IMR-90 (cell line): ENCODE measurements at regions not wholly inside any gene's neighbourhood (a gene's known extent, or its start where the extent isn't known, plus 50 kb on each side); places are given as distances from the start of the nearest gene placed in this dataset.

Experiments
- ATAC-seq: fragments of 200-7000 bp; cut with Tn5 transposase; 2 replicates; pipeline ENCODE4 v1.9.1; 2020; ENCODE audit warnings: low read depth, mild to moderate bottlenecking, moderate library complexity
- BruUV-seq: library from RNA; stranded (reverse); fragments of 400-500 nt; replicated peaks from 2 replicates; lab custom pipeline; 2021; lab: Mats Ljungman, UMichigan
- CTCF ChIA-PET: fragments of 300-600 bp; formaldehyde crosslinking; extraction: SDS; loops from one replicate; lab custom pipeline; 2021; ENCODE audit warnings: antibody characterized with exemption; lab: Yijun Ruan, JAX
- POLR2A ChIA-PET: fragments of 300-600 bp; sonication (Branson Sonifier 250); formaldehyde crosslinking; loops from one replicate; lab custom pipeline; 2022; ENCODE audit warnings: antibody characterized with exemption; ENCODE audit not compliant: unreplicated experiment; lab: Charles Lee
- DNase-seq: peaks from one replicate; pipeline ENCODE4 v3.0.0; 2013
- H2AFZ ChIP-seq: replicated peaks from 2 replicates; pipeline ENCODE3; 2013; ENCODE audit warnings: low read length, mild to moderate bottlenecking; ENCODE audit not compliant: poor library complexity
- H2AK5ac ChIP-seq: 2 replicates; pipeline ENCODE4 v1.6.1; 2013; ENCODE audit warnings: low read depth, low read length, inconsistent platforms
- H2AK9ac ChIP-seq: replicated peaks from 2 replicates; pipeline ENCODE3; 2013; ENCODE audit warnings: mild to moderate bottlenecking, low read depth, low read length, moderate library complexity; ENCODE audit not compliant: poor library complexity
- H2BK120ac ChIP-seq: 2 replicates; pipeline ENCODE4 v1.6.1; 2013; ENCODE audit warnings: low read depth, low read length, inconsistent platforms
- H2BK15ac ChIP-seq: 3 replicates; pipeline ENCODE4 v1.6.1; 2013; ENCODE audit warnings: low read depth, low read length, inconsistent platforms
- H2BK20ac ChIP-seq: 2 replicates; pipeline ENCODE4 v1.6.1; 2013; ENCODE audit warnings: low read depth, mild to moderate bottlenecking, inconsistent platforms, low read length, moderate library complexity
- H2BK5ac ChIP-seq: 2 replicates; pipeline ENCODE4 v1.6.1; 2013; ENCODE audit warnings: mild to moderate bottlenecking, low read depth, low read length, inconsistent platforms; ENCODE audit not compliant: poor library complexity, severe bottlenecking
- H3K14ac ChIP-seq: replicated peaks from 2 replicates; pipeline ENCODE4 v1.6.1; 2013; ENCODE audit warnings: low read depth, low read length, inconsistent platforms
- H3K18ac ChIP-seq: 2 replicates; pipeline ENCODE4 v1.6.1; 2013; ENCODE audit warnings: low read depth, low read length, control low read depth
- H3K23ac ChIP-seq: 2 replicates; pipeline ENCODE4 v1.6.1; 2013; ENCODE audit warnings: low read depth, low read length, inconsistent platforms
- H3K27ac ChIP-seq: 2 replicates; pipeline ENCODE4 v1.5.1; 2013; ENCODE audit warnings: mild to moderate bottlenecking, control low read depth, low read length; ENCODE audit not compliant: insufficient read depth
- H3K27me3 ChIP-seq: 2 replicates; pipeline ENCODE4 v1.6.1; 2013; ENCODE audit warnings: low read length; ENCODE audit not compliant: control insufficient read depth, insufficient read depth
- H3K36me3 ChIP-seq: 2 replicates; pipeline ENCODE4 v1.6.1; 2013; ENCODE audit warnings: low read length, mixed read lengths; ENCODE audit not compliant: control insufficient read depth, insufficient read depth
- H3K4ac ChIP-seq: 2 replicates; pipeline ENCODE4 v1.6.1; 2013; ENCODE audit warnings: low read depth, low read length, inconsistent platforms
- H3K4me1 ChIP-seq: 2 replicates; pipeline ENCODE4 v1.6.1; 2013; ENCODE audit warnings: low read length, mixed read lengths; ENCODE audit not compliant: control insufficient read depth, insufficient read depth
- H3K4me2 ChIP-seq: 2 replicates; pipeline ENCODE4 v1.6.1; 2013; ENCODE audit warnings: low read depth, mild to moderate bottlenecking, control low read depth, low read length, moderate library complexity
- H3K4me3 ChIP-seq: 2 replicates; pipeline ENCODE4 v1.5.1; 2013; ENCODE audit warnings: low read depth, mild to moderate bottlenecking, control low read depth, low read length, moderate library complexity; ENCODE audit not compliant: insufficient read depth
- H3K56ac ChIP-seq: 2 replicates; pipeline ENCODE4 v1.6.1; 2013; ENCODE audit warnings: low read length, inconsistent platforms; ENCODE audit not compliant: insufficient read depth; ENCODE audit errors: extremely low read depth
- H3K79me1 ChIP-seq, 2 experiments: 2 replicates each; pipeline ENCODE4 v1.6.1; 2013; ENCODE audit warnings: low read length in 2 of 2, inconsistent platforms in 1 of 2, low read depth in 1 of 2
- H3K9ac ChIP-seq: 2 replicates; pipeline ENCODE4 v1.6.1; 2013; ENCODE audit warnings: low read depth, low read length, control low read depth
- H3K9me1 ChIP-seq: 2 replicates; pipeline ENCODE4 v1.6.1; 2013; ENCODE audit warnings: low read length, inconsistent platforms; ENCODE audit not compliant: insufficient read depth
- H3K9me3 ChIP-seq: 2 replicates; pipeline ENCODE4 v1.6.1; 2013; ENCODE audit warnings: low read length; ENCODE audit not compliant: control insufficient read depth, insufficient read depth
- H4K20me1 ChIP-seq: 2 replicates; pipeline ENCODE4 v1.6.1; 2013; ENCODE audit warnings: low read length, inconsistent platforms; ENCODE audit not compliant: insufficient read depth
- H4K5ac ChIP-seq: 2 replicates; pipeline ENCODE4 v1.6.1; 2013; ENCODE audit warnings: mild to moderate bottlenecking, low read depth, low read length, control low read depth
- H4K8ac ChIP-seq, 2 experiments: 2 replicates each; pipeline ENCODE4 v1.6.1; 2013; ENCODE audit warnings: low read depth in 2 of 2, low read length in 2 of 2, control low read depth in 1 of 2, inconsistent platforms in 1 of 2
- H4K91ac ChIP-seq: 2 replicates; pipeline ENCODE4 v1.6.1; 2013; ENCODE audit warnings: low read depth, low read length, inconsistent platforms; ENCODE audit not compliant: insufficient read depth
- BHLHE40 ChIP-seq: fragments of 150-350 bp; IDR thresholded peaks from 2 replicates; pipeline ENCODE4 v1.6.1; 2016; ENCODE audit warnings: mild to moderate bottlenecking, low read depth, low read length
- CEBPB ChIP-seq: IDR thresholded peaks from 2 replicates; pipeline ENCODE4 v1.6.1; 2012; ENCODE audit warnings: low read depth, low read length, improper control_type of control experiment
- CHD1 ChIP-seq: IDR thresholded peaks from 2 replicates; pipeline ENCODE4 v1.6.1; 2012; ENCODE audit warnings: low read depth, low read length, improper control_type of control experiment
- CTCF ChIP-seq: conservative IDR thresholded peaks from 2 replicates; pipeline ENCODE4 v1.5.1; 2012; ENCODE audit warnings: mild to moderate bottlenecking, low read depth, low read length, improper control_type of control experiment
- ELK1 ChIP-seq: fragments of 150-350 bp; IDR thresholded peaks from 2 replicates; pipeline ENCODE4 v1.6.1; 2016; ENCODE audit warnings: low read depth, mild to moderate bottlenecking, low read length, moderate library complexity, borderline replicate concordance
- FOS ChIP-seq: fragments of 150-350 bp; IDR thresholded peaks from 2 replicates; pipeline ENCODE4 v1.6.1; 2016; ENCODE audit warnings: low read depth, low read length
- MAFK ChIP-seq: IDR thresholded peaks from 2 replicates; pipeline ENCODE4 v1.6.1; 2012; ENCODE audit warnings: low read depth, low read length, improper control_type of control experiment
- MXI1 ChIP-seq: IDR thresholded peaks from 2 replicates; pipeline ENCODE4 v1.6.1; 2012; ENCODE audit warnings: low read depth, mild to moderate bottlenecking, low read length, moderate library complexity, borderline replicate concordance
- NFE2L2 ChIP-seq: fragments of 150-350 bp; IDR thresholded peaks from 2 replicates; pipeline ENCODE4 v1.6.1; 2016; ENCODE audit warnings: low read depth, mild to moderate bottlenecking, low read length
- POLR2A ChIP-seq: IDR thresholded peaks from 2 replicates; pipeline ENCODE4 v1.6.1; 2012; ENCODE audit warnings: mild to moderate bottlenecking, low read depth, low read length
- RAD21 ChIP-seq: IDR thresholded peaks from 2 replicates; pipeline ENCODE4 v1.6.1; 2012; ENCODE audit warnings: low read length, improper control_type of control experiment
- RCOR1 ChIP-seq: IDR thresholded peaks from 2 replicates; pipeline ENCODE4 v1.6.1; 2012; ENCODE audit warnings: mild to moderate bottlenecking, low read length, improper control_type of control experiment; ENCODE audit not compliant: insufficient replicate concordance
- RFX5 ChIP-seq: IDR thresholded peaks from 2 replicates; pipeline ENCODE4 v1.8.0; 2012; ENCODE audit warnings: low read depth, mild to moderate bottlenecking, low read length, moderate library complexity
- SMC3 ChIP-seq: fragments of 150-350 bp; IDR thresholded peaks from 2 replicates; pipeline ENCODE4 v1.6.1; 2016; ENCODE audit warnings: low read depth, mild to moderate bottlenecking, antibody characterized with exemption, low read length, moderate library complexity
- USF2 ChIP-seq: fragments of 150-350 bp; IDR thresholded peaks from 2 replicates; pipeline ENCODE4 v1.6.1; 2017; ENCODE audit warnings: mild to moderate bottlenecking, antibody characterized with exemption, low read length, low read depth
- WGBS, 2 experiments: methylation state at CpG; one replicate each; pipeline versions ENCODE4 v1.1.5 to v1.1.7; 2013; ENCODE audit warnings: missing lambda C conversion rate in 2 of 2; ENCODE audit not compliant: insufficient read length in 1 of 2; ENCODE audit errors: extremely low coverage in 2 of 2; 5-methylcytosine and 5-hydroxymethylcytosine counted together
- dilution Hi-C: fragments of 300-500 bp; cut with HindIII; formaldehyde crosslinking; loops from one replicate; pipeline ENCODE4 v1.14.3; 2018; ENCODE audit warnings: low sequenced_read_pairs; ENCODE audit not compliant: unreplicated experiment
- in situ Hi-C: fragments of 300-500 bp; cut with MboI; formaldehyde crosslinking; loops from 3 replicates; pipeline ENCODE4 v1.14.3; 2019; ENCODE audit warnings: low sequenced_read_pairs, inconsistent platforms, mixed read lengths
- intact Hi-C: fragments of 100-400 bp; cut with micrococcal nuclease; formaldehyde crosslinking; loops from 2 replicates; pipeline ENCODE4 v1.10.0; 2022

DNA sequence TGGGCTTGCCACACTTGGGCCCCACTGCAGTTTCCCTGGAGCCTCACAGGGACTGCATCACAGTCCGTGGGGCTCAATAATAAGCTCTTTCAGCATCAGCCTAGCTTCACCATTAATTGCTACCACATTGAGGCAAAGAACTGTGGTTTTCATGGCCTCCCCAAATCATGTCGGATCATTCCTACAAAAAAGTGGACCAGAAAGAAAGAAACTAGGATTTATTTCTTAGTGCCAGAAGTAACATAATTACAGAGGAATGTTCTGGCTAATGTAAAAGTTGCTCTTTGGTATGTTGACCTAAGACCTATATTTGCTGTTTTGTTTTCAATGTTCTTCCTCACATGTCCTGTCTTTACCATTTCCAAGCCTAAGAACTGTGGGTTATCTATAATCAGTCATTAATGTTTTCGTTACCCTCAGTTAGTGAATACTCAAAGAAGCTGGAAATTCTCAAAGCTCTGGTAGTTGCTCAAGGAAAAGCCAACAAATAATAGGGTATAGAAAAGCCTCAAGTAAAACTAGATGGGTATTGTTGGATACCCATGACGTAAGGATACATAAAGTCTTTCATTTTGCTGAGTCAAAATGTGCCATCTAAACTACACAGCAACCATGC, 173.9 kb downstream of the LTN1 start:
- Histone ChIP-seq H2BK15ac (0 out of 3 replicates have a peak overlapping the region, but pooled peaks have one; percentile 27), H3K23ac (no peak overlapping the region), H3K18ac (peak overlapping the region; percentile 4; the same call in 1 of the 2 replicates), H3K36me3 (no peaks in the 10 kb centered on the region), H3K56ac (no peak overlapping the region), H3K9ac (no peak overlapping the region), H3K9me3 (no peaks in the 10 kb centered on the region), H2AK5ac (peak overlapping the region; percentile 17; the same call in 1 of the 2 replicates), H2BK20ac (peak overlapping the region; percentile 14; the same call in 1 of the 2 replicates), H3K9me1 (no peaks in the 10 kb centered on the region), H4K91ac (no peak overlapping the region; the same call in 1 of the 2 replicates), H3K4ac (no peak overlapping the region), H3K4me1 (peaks cover 12% of the 10 kb centered on the region), H3K27ac (no peak overlapping the region; the same call in 1 of the 2 replicates), H4K5ac (peak overlapping the region; percentile 7; the same call in 1 of the 2 replicates), H2AK9ac (no peak overlapping the region), H3K4me2 (no peak overlapping the region; the same call in 1 of the 2 replicates), H3K14ac (peak overlapping the region; percentile 69; the same call in 1 of the 2 replicates), H2AFZ (no peak overlapping the region), H3K79me1 (no peaks in the 10 kb centered on the region), H4K8ac (no peak overlapping the region; a peak in 1 of 4 replicates), H2BK120ac (no peak overlapping the region), H2BK5ac (no peak overlapping the region), H3K27me3 (no peaks in the 10 kb centered on the region), H3K4me3 (no peak overlapping the region), H4K20me1 (no peaks in the 10 kb centered on the region)
- ChIA-PET CTCF (interaction anchor here (1.2 kb wide), 1 partner anchor 12 kb away, joined by 5 read pairs; no protein-coding TSS in a partner anchor), POLR2A (no interaction called here)
- intact Hi-C loops = loop anchor here (5.0 kb wide), 1 partner anchor 49 kb away; no protein-coding TSS in a partner anchor
- no CpG with 5 or more reads among the region's 4 CpGs for WGBS, 2 experiments
- ATAC-seq = peak; percentile 38
- in situ Hi-C loops = no loop called here
- dilution Hi-C loops = no loop called here
- BruUV-seq = no TSS peak
- DNase-seq = no peak
- TF ChIP-seq NFE2L2 = no peak
- no peak for TF ChIP-seq SMC3
- TF ChIP-seq CHD1 = no peak
- no peak for TF ChIP-seq CEBPB
- TF ChIP-seq RFX5 = no peak
- no peak for TF ChIP-seq RAD21
- TF ChIP-seq FOS = no peak
- TF ChIP-seq MAFK = no peak
- TF ChIP-seq RCOR1 = no peak
- TF ChIP-seq ELK1 = no peak
- TF ChIP-seq BHLHE40 = no peak
- TF ChIP-seq USF2 = no peak
- no peak for TF ChIP-seq CTCF
- TF ChIP-seq MXI1 = no peak
- no peak for TF ChIP-seq POLR2A
